Right lobe of liver (tissue), 6 donors: ENCODE measurements at regions not wholly inside any gene's neighbourhood (a gene's known extent, or its start where the extent isn't known, plus 50 kb on each side); places are given as distances from the start of the nearest gene placed in this dataset.

Experiments used
- ATAC-seq, 4 donors: fragments of 200-7000 bp; cut with Tn5 transposase; one replicate each; pipeline ENCODE4 v1.9.1; 2020; ENCODE audit warnings: mild to moderate bottlenecking in 4 of 4, moderate library complexity in 4 of 4
- DNase-seq, 3 donors: peaks; one replicate each; pipeline ENCODE4 v3.0.0-alpha.2; 2020
- H3K27ac ChIP-seq, 3 donors: fragments of 200-600 bp; one replicate each; pipeline ENCODE4 v1.8.0; 2022
- H3K27me3 ChIP-seq, 2 donors: fragments of 200-600 bp; one replicate each; pipeline ENCODE4 v1.8.0; 2022
- H3K36me3 ChIP-seq, 4 donors: fragments of 200-600 bp; sonication (generic) in 1 of 4; one replicate each; pipeline versions ENCODE4 v1.5.1 to v1.8.0; 2017 to 2022; ENCODE audit warnings: control low read depth in 1 of 4
- H3K4me1 ChIP-seq, 4 donors: fragments of 200-600 bp; sonication (generic) in 1 of 4; one replicate each; pipeline versions ENCODE4 v1.5.1 to v1.8.0; 2017 to 2022; ENCODE audit warnings: control low read depth in 1 of 4
- H3K4me3 ChIP-seq, 3 donors: fragments of 200-600 bp; one replicate each; pipeline ENCODE4 v1.8.0; 2022
- H3K9me3 ChIP-seq, 4 donors: fragments of 200-600 bp; sonication (generic) in 1 of 4; one replicate each; pipeline versions ENCODE4 v1.5.1 to v1.8.0; 2017 to 2022; ENCODE audit warnings: control low read depth in 1 of 4
- CTCF ChIP-seq, 4 donors: fragments of 200-600 bp in 3 of 4; fragments of 450-650 bp in 1 of 4; IDR thresholded peaks; one replicate each; pipeline versions ENCODE4 v1.5.1 to v1.8.0; 2016 to 2022; ENCODE audit warnings: antibody characterized with exemption in 4 of 4, mild to moderate bottlenecking in 2 of 4
- POLR2A ChIP-seq: fragments of 450-650 bp; IDR thresholded peaks from one replicate; pipeline ENCODE4 v1.6.1; 2017; ENCODE audit warnings: antibody characterized with exemption, mild to moderate bottlenecking
- WGBS: methylation state at CpG from one replicate; pipeline ENCODE4 v1.1.6; 2018; ENCODE audit warnings: low coverage, low lambda C conversion rate; ENCODE audit not compliant: insufficient coverage; ENCODE audit errors: missing lambda C conversion rate; 5-methylcytosine and 5-hydroxymethylcytosine counted together
- intact Hi-C, 2 donors: fragments of 100-400 bp; cut with DNase I; formaldehyde crosslinking; loops; one replicate each; pipeline versions ENCODE4 v1.11.2 to v1.14.1; 2022
- donor health status: DM: no; HTN: yes; CAD: no.
- donor health status: DM: no; HTN: no; CAD: no.
- donor health status: DM: no; HTN: no; CAD: no.
- donor health status: DM: no; HTN: yes; CAD: no.
- donor health status: DM: no; HTN: yes; CAD: no.

DNA sequence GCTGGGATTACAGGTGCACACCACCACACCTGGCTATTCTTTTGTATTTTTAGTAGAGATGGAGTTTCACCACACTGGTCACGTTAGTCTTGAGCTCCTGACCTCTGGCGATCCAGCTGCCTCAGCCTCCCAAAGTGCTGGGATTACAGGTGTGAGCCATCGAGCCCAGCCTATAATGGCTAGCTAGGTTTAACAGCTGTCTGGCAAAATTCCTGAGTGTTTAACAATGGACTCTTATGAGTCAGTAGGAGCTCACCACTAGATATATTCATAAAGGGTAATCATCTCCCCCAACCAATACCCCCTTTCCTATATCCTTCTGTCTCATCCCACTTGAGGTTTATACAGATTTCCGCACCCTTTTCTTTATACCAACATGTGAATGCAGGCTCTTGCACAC, 91.5 kb upstream of the CDH13 start:
- intact Hi-C loops: no loop called here
- Histone ChIP-seq H3K36me3 (no peaks in the 10 kb centered on the region), H3K9me3 (no peaks in the 10 kb centered on the region), H3K4me1 (no peaks in the 10 kb centered on the region), H3K27ac (no peak overlapping the region), H3K27me3 (no peaks in the 10 kb centered on the region), H3K4me3 (no peak overlapping the region)
- 55% methylated on average over 4 of the region's 4 CpGs for whole genome bisulfite sequencing
- ATAC-seq: no peak
- TF ChIP-seq POLR2A (no peak), CTCF (IDR thresholded peaks at IDR 0.05) (no peak)
- DNase-seq: no peak

- intact Hi-C loops: no loop called here
- no peak for TF ChIP-seq POLR2A
- TF ChIP-seq CTCF (IDR thresholded peaks at IDR 0.05): no peak
- Histone ChIP-seq H3K27ac (no peak overlapping the region), H3K4me1 (no peaks in the 10 kb centered on the region), H3K4me3 (no peak overlapping the region), H3K27me3 (no peaks in the 10 kb centered on the region), H3K9me3 (no peaks in the 10 kb centered on the region), H3K36me3 (no peaks in the 10 kb centered on the region)
- WGBS: 26% methylated on average over 4 of the region's 4 CpGs
- ATAC-seq: no peak
- DNase-seq: no peak
Observed at GRCh38 chr16:82533189-82533588, 93.6 kb upstream of the CDH13 start.

- Histone ChIP-seq H3K36me3 (no peaks in the 10 kb centered on the region), H3K27me3 (no peaks in the 10 kb centered on the region), H3K27ac (no peak overlapping the region), H3K9me3 (no peaks in the 10 kb centered on the region), H3K4me3 (no peak overlapping the region), H3K4me1 (no peaks in the 10 kb centered on the region)
- intact Hi-C loops: no loop called here
- TF ChIP-seq CTCF (IDR thresholded peaks at IDR 0.05) (no peak), POLR2A (no peak)
- WGBS: 92% methylated on average over 1 of the region's 2 CpGs
- DNase-seq (no peak), ATAC-seq (no peak)
Observed at GRCh38 chr16:82530883-82531282, 95.9 kb upstream of the CDH13 start.

GRCh38 chr16:82527101-82527500, 99.7 kb upstream of the CDH13 start:
- DNase-seq (no peak), ATAC-seq (no peak)
- intact Hi-C loops: no loop called here
- no peaks in the 10 kb centered on the region for H3K27me3 ChIP-seq
- no peak overlapping the region for H3K27ac ChIP-seq
- no peaks in the 10 kb centered on the region for H3K36me3 ChIP-seq
- no peaks in the 10 kb centered on the region for H3K9me3 ChIP-seq
- WGBS: 64% methylated on average over 7 of the region's 7 CpGs
- no peak for TF ChIP-seq POLR2A
- no peak for TF ChIP-seq CTCF (IDR thresholded peaks at IDR 0.05)
- H3K4me1 ChIP-seq: no peaks in the 10 kb centered on the region
- H3K4me3 ChIP-seq: no peak overlapping the region

DNA sequence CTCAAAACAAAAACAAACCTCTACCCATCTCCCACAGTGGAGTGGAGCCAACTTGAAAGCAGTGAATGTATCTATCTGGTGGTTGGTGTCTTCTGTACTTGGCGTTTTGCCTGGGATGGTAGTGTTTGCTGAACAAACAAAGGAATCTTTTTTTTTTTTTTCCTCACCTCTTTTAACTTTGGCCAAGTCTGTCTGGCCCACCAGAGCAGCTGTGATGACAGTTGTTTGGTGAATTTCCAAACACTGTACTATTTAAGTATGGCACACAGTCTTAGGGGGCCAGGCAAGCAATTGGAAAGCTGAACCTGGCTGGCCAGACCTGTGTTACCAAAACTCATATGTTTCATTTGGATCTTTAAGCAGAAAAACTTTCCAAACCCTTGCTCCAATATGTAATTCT, 101.8 kb upstream of the CDH13 start:
- no peak for TF ChIP-seq CTCF (IDR thresholded peaks at IDR 0.05)
- no peak for TF ChIP-seq POLR2A
- intact Hi-C loops: no loop called here
- WGBS: 45% methylated on average over 1 of the region's 1 CpG
- no peaks in the 10 kb centered on the region for H3K4me1 ChIP-seq
- H3K27me3 ChIP-seq: no peaks in the 10 kb centered on the region
- H3K36me3 ChIP-seq: no peaks in the 10 kb centered on the region
- no peak overlapping the region for H3K4me3 ChIP-seq
- H3K9me3 ChIP-seq: no peaks in the 10 kb centered on the region
- DNase-seq: peak in 1 of 3 donors; percentile 74
- ATAC-seq: peak; percentile 68 to 91 (median 82)
- no peak overlapping the region for H3K27ac ChIP-seq
